Dedifferentiated amniotic fluid mesenchymal stem cell (primary cell): ENCODE measurements at regions not wholly inside any gene's neighbourhood (a gene's known extent, or its start where the extent isn't known, plus 50 kb on each side); places are given as distances from the start of the nearest gene placed in this dataset.
"Not testable (repeated sequence)": the region's sequence is repeated elsewhere in the genome, so short reads cannot be mapped to it uniquely, and the experiment has no call there.

Experiments
- DNase-seq: peaks from one replicate; pipeline ENCODE4 v3.0.0-alpha.2; 2016; ENCODE audit errors: extremely low spot score

DNA sequence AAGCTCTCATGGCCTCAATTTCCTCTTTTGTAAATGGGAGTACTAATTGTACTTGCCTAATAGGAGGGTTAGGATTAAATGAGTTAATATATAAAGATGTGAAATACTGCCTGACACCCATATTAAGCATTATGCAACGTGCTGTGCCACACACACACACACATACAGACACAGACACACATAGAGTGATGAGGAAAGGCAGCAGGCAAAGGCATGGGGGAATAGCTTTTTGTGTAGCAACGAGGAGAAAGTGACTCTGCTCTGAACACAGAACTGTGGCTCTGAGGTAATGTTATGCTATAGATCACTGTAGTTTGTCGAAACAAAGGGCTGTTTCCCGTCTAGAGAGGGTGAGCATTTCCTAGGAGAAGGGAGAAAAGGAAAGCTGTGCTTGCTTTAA, 233.3 kb upstream of the SLCO3A1 start:
- DNase-seq, result no peak

- DNase-seq, result no peak
These were observed 231.3 kb upstream of the SLCO3A1 start for GRCh38 chr15:91622235-91622634.

DNA sequence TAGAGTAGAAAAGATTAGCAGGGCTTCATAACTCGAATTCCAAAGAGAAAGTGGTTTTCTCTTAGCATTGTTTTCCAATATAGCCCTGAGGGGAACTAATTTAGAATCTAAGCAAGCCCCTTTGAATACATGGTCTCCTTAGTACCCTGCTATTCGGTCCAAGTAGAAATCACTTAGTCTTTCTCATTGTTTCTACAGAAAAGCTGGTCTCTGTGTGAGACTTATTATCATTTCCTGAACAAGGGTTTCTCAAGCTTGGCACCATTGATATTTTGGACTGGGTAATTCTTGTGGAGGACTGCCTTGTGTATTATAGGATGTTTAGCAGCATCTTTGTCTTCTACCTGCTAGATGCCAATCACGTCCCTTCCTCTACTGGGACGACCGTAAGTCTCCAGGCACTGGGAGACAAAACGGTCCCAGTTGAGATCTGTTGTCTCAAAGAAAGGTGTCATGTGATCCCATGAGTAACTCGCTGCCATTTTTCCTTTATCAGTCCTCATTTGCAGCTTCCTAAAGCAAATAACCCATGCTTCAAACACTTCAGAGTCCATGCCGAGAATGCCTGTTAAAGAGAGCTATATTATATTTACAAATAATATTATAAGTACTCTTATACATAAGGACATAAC, 230.7 kb upstream of the SLCO3A1 start:
- no peak for DNase-seq

DNA sequence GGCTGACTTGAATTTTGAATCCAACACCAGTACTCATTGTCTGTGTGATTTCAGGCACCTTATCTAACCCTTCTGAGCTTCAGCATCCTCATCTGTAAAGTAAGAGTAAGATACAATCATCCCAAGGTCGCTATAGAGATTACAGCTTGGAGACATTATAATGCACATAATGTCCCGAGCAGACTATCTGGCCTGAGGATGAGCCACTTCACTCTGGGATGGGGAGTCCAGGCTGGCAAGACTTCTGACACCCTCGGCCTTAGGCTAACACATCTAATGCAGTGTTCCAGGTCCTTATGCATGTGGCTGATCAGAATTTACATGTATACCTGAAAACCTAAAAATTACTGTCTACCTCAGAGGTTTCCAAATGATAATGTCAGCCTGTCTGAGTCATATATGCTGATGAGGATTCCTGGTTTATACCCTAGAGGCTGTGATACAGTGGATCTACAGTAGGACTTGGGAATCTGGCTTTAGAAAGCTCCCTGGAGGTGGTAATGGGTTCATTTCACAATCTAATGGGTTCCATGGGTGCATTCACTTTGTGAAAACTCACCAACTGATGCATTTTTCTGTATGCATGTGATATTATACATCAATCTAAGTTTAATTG, 229.0 kb upstream of the SLCO3A1 start:
- DNase-seq, result no peak

DNA sequence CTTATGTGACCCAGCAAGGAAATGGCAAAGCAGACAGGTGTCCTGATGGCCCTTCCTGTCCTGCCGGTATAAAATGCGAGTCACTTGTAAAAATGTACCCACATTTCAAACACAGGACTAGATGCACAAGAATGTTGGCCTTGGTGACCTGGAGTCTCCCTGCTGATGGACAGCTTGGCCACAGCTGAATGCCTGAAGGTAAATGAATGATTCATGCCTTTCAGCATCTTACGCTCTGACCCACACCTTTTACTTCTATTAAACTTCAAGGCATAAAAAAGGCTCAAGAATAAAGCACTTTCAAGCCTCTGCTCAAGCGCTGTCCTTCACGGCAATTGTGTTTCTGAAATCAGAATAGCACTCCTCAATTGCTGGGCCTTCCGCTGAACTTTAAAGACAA, 228.0 kb upstream of the SLCO3A1 start:
- DNase-seq, result no peak

- DNase-seq, result no peak
These were observed 225.8 kb upstream of the SLCO3A1 start for GRCh38 chr15:91627473-91628278.

- DNase-seq, result no peak
These were observed 223.4 kb upstream of the SLCO3A1 start for GRCh38 chr15:91630090-91630489.

- DNase-seq, result no peak
These were observed 221.3 kb upstream of the SLCO3A1 start for GRCh38 chr15:91632176-91632575.

DNA sequence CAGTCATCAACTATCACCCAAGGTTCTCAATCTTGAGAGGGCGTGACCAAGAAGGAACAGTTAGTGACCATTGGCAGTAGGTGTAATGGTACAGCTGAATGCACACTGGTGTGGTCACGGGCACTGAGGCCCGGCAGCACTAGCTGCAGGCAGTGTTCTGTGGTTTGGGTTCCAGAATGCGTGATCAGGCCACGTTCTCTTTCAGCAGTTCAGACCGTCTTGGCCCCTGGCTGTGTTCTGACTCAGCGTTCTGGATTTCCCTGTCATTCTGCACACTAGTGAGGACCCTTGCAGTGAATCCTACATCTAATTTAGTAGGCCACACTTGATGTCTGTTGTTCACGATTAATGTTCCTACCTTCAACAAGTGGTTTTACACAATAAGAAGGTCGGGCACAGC, 220.5 kb upstream of the SLCO3A1 start:
- DNase-seq, result no peak

GRCh38 chr15:91634179-91634578, 219.3 kb upstream of the SLCO3A1 start:
- no peak for DNase-seq

GRCh38 chr15:91635080-91635479, 218.4 kb upstream of the SLCO3A1 start:
- no peak for DNase-seq

DNA sequence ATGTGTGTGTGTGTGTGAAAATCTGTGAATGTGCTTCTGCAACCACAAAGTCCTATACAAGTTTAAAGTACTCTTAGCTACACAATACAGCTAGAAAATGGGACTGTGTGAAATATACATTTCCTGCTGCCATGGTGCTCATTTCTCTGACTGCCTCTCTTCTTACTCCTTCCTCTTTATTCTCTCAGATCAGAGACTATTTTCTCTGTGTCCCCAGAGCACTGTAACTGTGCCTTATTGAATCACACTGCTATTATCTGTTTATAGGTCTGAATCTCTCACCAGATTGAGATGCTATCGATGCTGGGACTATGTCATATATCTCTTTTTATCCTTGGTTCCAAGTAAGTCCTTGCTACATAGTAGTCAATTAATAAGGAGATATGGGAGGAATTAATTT, 217.9 kb upstream of the SLCO3A1 start:
- DNase-seq, result no peak

- DNase-seq, result no peak
These were observed 204.5 kb upstream of the SLCO3A1 start for GRCh38 chr15:91649016-91649415.

- DNase-seq, result no peak
These were observed 203.6 kb upstream of the SLCO3A1 start for GRCh38 chr15:91649831-91650321.

DNA sequence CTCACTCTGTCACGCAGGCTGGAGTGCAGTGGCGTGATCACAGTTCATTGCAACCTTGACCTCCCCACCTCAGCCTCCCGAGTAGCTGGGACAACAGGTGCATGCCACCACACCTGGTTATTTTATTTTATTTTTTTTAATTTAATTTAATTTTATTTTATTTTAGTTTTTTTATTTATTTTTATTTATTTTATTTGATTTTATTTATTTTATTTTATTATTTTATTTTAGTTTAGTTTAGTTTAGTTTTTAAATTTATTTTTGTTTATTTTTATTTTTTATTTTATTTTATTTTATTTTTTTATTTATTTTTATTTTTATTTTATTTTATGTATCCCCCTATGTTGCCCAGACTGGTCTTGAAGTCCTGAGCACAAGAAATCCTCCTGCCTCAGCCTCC, 202.3 kb upstream of the SLCO3A1 start:
- DNase-seq, result no peak

DNA sequence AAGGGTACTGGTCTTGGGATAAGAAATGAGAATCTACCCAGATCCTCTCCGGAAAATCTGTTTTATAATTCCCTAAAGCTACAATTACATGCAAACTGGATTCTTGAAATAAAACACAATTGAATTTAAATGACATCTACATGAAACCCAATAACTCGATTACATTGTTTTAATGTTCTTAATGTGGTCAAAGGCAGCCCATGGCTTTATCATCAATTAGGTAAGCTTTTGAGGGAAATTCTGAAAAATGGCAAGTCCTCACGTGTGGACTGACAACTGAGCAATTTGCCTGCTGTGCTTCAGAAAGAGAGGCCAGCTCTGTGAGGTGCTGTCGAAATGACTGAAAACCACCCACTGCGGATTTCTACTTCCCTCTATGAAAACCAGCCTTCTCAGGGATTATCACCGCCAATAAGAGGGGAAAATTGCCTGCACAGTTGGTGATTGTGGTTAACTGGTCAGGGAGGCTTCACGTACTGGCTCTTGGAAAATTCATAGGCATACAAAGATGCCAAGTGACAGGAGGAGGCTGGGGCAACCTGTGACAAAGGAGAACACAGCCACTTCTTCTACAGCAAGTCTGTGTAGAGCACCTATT, 200.8 kb upstream of the SLCO3A1 start:
- no peak for DNase-seq

GRCh38 chr15:91655563-91656290, 197.8 kb upstream of the SLCO3A1 start:
- not testable (repeated sequence) for DNase-seq

- DNase-seq, result no peak
These were observed 193.3 kb upstream of the SLCO3A1 start for GRCh38 chr15:91660174-91660649.

DNA sequence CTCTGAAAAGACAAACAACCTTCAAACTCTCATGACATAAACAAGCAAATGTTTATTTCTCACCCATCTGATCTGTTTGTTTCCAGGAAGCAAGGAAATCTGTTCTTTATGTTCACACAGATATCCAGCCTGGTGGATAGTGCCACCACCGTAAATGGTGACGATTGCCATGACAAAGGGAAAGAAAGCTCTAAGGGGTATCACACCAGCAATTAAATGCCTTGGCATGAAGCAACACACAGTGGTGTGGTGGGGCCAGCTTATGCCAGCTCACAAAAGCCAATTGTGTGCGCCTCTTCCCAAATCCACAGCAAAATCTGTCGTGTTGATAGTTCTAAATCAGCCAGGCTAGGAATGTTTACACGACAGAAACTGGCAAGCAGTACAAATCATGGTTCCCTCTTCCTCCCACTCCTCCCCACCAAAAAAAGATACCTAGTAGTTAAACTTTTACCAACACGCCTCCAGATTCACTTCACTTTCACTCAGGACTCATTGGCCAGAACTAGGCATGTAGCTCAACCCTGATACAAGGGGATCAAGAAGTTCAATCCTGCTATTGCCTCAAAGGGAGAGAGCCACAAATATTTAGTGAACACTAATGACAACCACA, 189.2 kb upstream of the SLCO3A1 start:
- DNase-seq, result no peak

- DNase-seq, result no peak
These were observed 188.3 kb upstream of the SLCO3A1 start for GRCh38 chr15:91665212-91665611.

GRCh38 chr15:91668370-91668769, 185.1 kb upstream of the SLCO3A1 start:
- DNase-seq, result no peak
